Heart left ventricle (tissue), 16 donors: ENCODE measurements at regions not wholly inside any gene's neighbourhood (a gene's known extent, or its start where the extent isn't known, plus 50 kb on each side); places are given as distances from the start of the nearest gene placed in this dataset.

Experiments used
- ATAC-seq, 4 donors: fragments of 200-7000 bp; cut with Tn5 transposase; one replicate each; pipeline ENCODE4 v1.9.1; 2020 to 2022; ENCODE audit warnings: moderate library complexity in 4 of 4, mild to moderate bottlenecking in 3 of 4, moderate number of reproducible peaks in 1 of 4
- DNase-seq, 5 donors: peaks; one replicate each; pipeline ENCODE4 v3.0.0-alpha.2; 2020
- H3K27ac ChIP-seq, 12 donors: fragments of 200-600 bp; sonication (generic) in 4 of 12; one replicate each; pipeline versions ENCODE4 v1.5.0 to v1.8.0; 2016 to 2022; ENCODE audit warnings: mild to moderate bottlenecking in 2 of 12
- H3K27me3 ChIP-seq, 9 donors: fragments of 200-600 bp; sonication (generic) in 2 of 9; one replicate each; pipeline versions ENCODE4 v1.5.1 to v1.8.0; 2016 to 2022; ENCODE audit warnings: mild to moderate bottlenecking in 3 of 9
- H3K36me3 ChIP-seq, 9 donors: fragments of 200-600 bp; sonication (generic) in 2 of 9; one replicate each; pipeline versions ENCODE4 v1.5.0 to v1.8.0; 2018 to 2022; ENCODE audit warnings: mild to moderate bottlenecking in 2 of 9
- H3K4me1 ChIP-seq, 12 donors: fragments of 200-600 bp; sonication (generic) in 4 of 12; one replicate each; pipeline versions ENCODE4 v1.5.0 to v1.8.0; 2016 to 2022; ENCODE audit warnings: mild to moderate bottlenecking in 3 of 12
- H3K4me3 ChIP-seq, 12 donors: fragments of 200-600 bp; sonication (generic) in 4 of 12; one replicate each; pipeline versions ENCODE4 v1.5.0 to v1.8.0; 2017 to 2022; ENCODE audit warnings: mild to moderate bottlenecking in 9 of 12, moderate library complexity in 4 of 12
- H3K9me3 ChIP-seq, 12 donors: fragments of 200-600 bp; sonication (generic) in 4 of 12; one replicate each; pipeline versions ENCODE4 v1.5.0 to v1.8.0; 2016 to 2022; ENCODE audit warnings: mild to moderate bottlenecking in 1 of 12
- CTCF ChIP-seq, 12 donors: fragments of 200-600 bp; sonication (generic) in 4 of 12; IDR thresholded peaks; one replicate each; pipeline versions ENCODE4 v1.5.0 to v1.8.0; 2018 to 2022; ENCODE audit warnings: antibody characterized with exemption in 12 of 12, mild to moderate bottlenecking in 5 of 12
- POLR2A ChIP-seq, 2 donors: fragments of 450-650 bp; IDR thresholded peaks; one replicate each; pipeline ENCODE4 v1.6.1; 2017; ENCODE audit warnings: antibody characterized with exemption in 2 of 2, mild to moderate bottlenecking in 2 of 2, moderate library complexity in 2 of 2
- WGBS, 4 donors: extraction: QIAGEN DNeasy Blood & Tissue Kit in 2 of 4; methylation state at CpG; one replicate each; pipeline versions ENCODE4 v1.1.5 to v1.1.7; 2013 to 2018; 5-methylcytosine and 5-hydroxymethylcytosine counted together
- intact Hi-C, 10 donors: fragments of 100-400 bp; cut with DNase I; formaldehyde crosslinking; loops; one replicate each; pipeline versions ENCODE4 v1.11.1 to v1.14.2; 2022
- donor health status: ischemic (EF 13 %, LVEDD 7.1; RV severe dilation, severe dysfunction).
- donor health status: healthy with polysubstance abuse.
- donor health status: DM: no; HTN: yes; CAD: no.
- donor health status: DM: no; HTN: no; CAD: no.
- donor health status: ischemic (EF 25% LVEDD 6.9; RV normal size, moderate dysfunction).
- donor health status: ischemic (EF 25% LVEDD 5.7; RV mildly dilated, moderate dysfunction).
- donor health status: healthy.
- donor health status: DM: yes; HTN: yes; CAD: no.
- donor health status: ischemic (EF 35%, LVEDD 5.7; RV mildly dilated, moderate dysfunction).
- donor health status: nonischemic (EF 11% LVEDD 7.7; RV severe dilation, severe dysfunction).
- donor health status: DM: yes; HTN: yes; CAD: no.
- donor health status: PGD.
- donor health status: ischemic (EF 29% LVEDD 5.4; RV normal size, mild dysfunction).
- donor health status: nonischemic (EF 23%, LVEDD 6.1; RV moderate dilation, normal function).

DNA sequence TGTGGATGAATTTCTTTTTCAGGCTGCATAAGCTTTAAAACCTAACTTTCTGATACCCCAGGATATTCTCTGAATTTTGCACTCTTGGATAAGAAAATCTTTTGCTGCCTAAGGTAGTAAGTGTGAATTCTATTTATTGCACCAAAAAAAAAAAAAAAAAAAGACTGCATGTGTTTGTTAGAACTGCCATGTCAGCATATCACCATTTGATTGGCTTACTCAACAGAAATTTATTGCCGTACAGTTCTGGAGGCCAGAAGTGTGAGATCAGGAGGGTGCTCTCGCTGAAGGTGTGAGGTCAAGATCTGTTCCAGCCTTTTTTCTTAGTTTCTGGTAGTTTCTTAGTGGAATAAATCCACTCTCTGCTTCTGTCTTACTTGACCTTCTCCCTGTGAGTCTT is 1250.0 kb upstream of the PRKX start:
- intact Hi-C loops: no loop called here
- ATAC-seq: no peak
- Histone ChIP-seq H3K4me1 (no peaks in the 10 kb centered on the region), H3K36me3 (no peaks in the 10 kb centered on the region), H3K27ac (no peak overlapping the region), H3K27me3 (no peaks in the 10 kb centered on the region), H3K4me3 (no peak overlapping the region), H3K9me3 (peaks cover 0 to 10% (median 0%) of the 10 kb centered on the region in 12 donors)
- no peak for TF ChIP-seq POLR2A (IDR thresholded peaks at IDR 0.05)
- TF ChIP-seq CTCF (IDR thresholded peaks at IDR 0.05): no peak
- DNase-seq: no peak
- WGBS, 4 donors: 75 to 88% (median 79%) methylated on average over 2 of the region's 2 CpGs

- ATAC-seq: no peak
- Histone ChIP-seq H3K36me3 (no peaks in the 10 kb centered on the region), H3K27me3 (no peaks in the 10 kb centered on the region), H3K27ac (no peak overlapping the region), H3K9me3 (peaks cover 0 to 4% (median 0%) of the 10 kb centered on the region in 12 donors), H3K4me3 (no peak overlapping the region), H3K4me1 (no peaks in the 10 kb centered on the region)
- intact Hi-C loops: no loop called here
- DNase-seq: no peak
- TF ChIP-seq CTCF (IDR thresholded peaks at IDR 0.05) (no peak), POLR2A (IDR thresholded peaks at IDR 0.05) (no peak)
- WGBS, 4 donors: 72 to 82% (median 75%) methylated on average over 2 of the region's 2 CpGs
Observed at GRCh38 chrX:4944767-4945166, 1231.3 kb upstream of the PRKX start.

DNA sequence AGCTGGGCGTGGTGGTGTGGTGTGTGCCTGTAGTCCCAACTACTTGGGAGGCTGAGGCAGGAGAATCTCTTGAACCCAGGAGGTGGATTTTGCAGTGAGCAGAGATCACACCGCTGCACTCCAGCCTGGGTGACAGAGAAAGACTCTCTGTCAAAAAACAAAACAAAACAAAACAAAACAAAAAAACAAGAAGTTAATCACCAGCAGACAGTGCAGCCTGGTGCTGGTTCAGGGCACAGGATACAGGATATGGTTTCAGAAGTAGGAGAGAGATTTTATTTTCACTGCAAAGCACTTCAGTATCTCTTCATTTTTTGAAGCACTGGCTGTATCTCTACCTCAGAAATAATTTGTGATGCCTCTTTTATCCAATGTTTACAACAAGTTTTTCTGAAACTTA is 1222.9 kb upstream of the PRKX start:
- 51 to 87% (median 72%) methylated on average over 2 of the region's 2 CpGs for WGBS, 4 donors
- Histone ChIP-seq H3K4me3 (no peak overlapping the region), H3K27ac (peak overlapping the region in 1 of 12 donors; percentile 70), H3K4me1 (peaks cover 0 to 8% (median 0%) of the 10 kb centered on the region in 12 donors), H3K36me3 (no peaks in the 10 kb centered on the region), H3K27me3 (no peaks in the 10 kb centered on the region), H3K9me3 (no peaks in the 10 kb centered on the region)
- ATAC-seq (peak in 1 of 4 donors; percentile 15), DNase-seq (no peak)
- TF ChIP-seq POLR2A (IDR thresholded peaks at IDR 0.05) (no peak), CTCF (IDR thresholded peaks at IDR 0.05) (no peak)
- intact Hi-C loops: no loop called here

DNA sequence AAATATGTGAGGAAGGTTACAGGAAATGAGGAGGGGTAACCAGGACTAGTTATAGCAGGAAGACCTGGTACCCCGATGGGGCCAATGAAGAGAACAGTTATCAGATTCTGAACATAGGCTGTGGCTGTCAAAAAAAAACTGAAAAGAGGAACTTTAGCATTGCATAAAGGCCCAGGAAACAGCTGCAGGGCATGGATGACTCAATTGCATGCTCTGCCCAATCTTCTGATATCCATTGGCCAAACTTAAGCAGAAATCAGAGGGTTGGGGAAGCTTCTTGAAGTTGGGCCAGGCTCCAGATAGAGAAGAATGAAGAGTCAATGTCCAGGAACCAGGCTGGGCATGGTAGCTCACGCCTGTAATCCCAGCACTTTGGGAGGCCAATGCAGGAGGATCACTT is 1222.4 kb upstream of the PRKX start:
- no peak overlapping the region for H3K4me3 ChIP-seq
- ATAC-seq (peak in 3 of 4 donors; percentile 50 to 83 (median 68)), DNase-seq (peak in 4 of 5 donors; percentile 12 to 39 (median 20))
- H3K27me3 ChIP-seq: no peaks in the 10 kb centered on the region
- intact Hi-C loops: no loop called here
- WGBS, 4 donors: 42 to 65% (median 54%) methylated on average over 2 of the region's 2 CpGs
- H3K27ac ChIP-seq: peak overlapping the region in 1 of 12 donors; percentile 77
- TF ChIP-seq CTCF (IDR thresholded peaks at IDR 0.05): no peak
- no peaks in the 10 kb centered on the region for H3K9me3 ChIP-seq
- peaks cover 0 to 8% (median 0%) of the 10 kb centered on the region in 12 donors for H3K4me1 ChIP-seq
- no peaks in the 10 kb centered on the region for H3K36me3 ChIP-seq
